Activated naive CD4-positive, alpha-beta T cell treated with anti-CD3 and anti-CD28 coated beads, Interleukin-2, amount 50 U/mL, for 16 hours (primary cell): ENCODE measurements at regions not wholly inside any gene's neighbourhood (a gene's known extent, or its start where the extent isn't known, plus 50 kb on each side); places are given as distances from the start of the nearest gene placed in this dataset.
"Not testable (repeated sequence)": the region's sequence is repeated elsewhere in the genome, so short reads cannot be mapped to it uniquely, and the experiment has no call there.

ENCODE experiments used
- DNase-seq: peaks from one replicate; pipeline ENCODE4 v3.0.0-alpha.2; 2020

- DNase-seq: no peak
Measured at GRCh38 chr7:20083781-20084180, 133.4 kb downstream of the MACC1 start.

DNA sequence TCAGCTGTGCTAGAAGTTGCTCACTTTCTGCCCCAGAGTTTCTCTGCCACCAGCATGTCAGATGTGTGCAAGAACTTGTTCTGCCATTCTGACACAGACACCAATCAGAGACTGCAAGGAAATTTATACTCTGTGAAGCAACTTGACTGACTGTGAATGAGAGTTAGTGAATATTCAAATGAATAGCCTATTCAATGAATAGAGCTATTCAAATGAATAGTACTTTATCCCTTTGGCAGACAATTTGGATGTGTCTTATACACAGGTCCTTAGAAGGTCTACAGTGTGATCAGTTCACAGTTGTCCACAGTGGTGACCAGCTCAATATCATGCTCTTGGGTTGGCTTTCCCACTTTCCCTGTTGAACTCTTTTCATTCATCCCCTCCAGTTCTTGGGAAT lies 138.1 kb downstream of the MACC1 start:
- DNase-seq: no peak

GRCh38 chr7:20076835-20077234 lies 140.3 kb downstream of the MACC1 start:
- no peak for DNase-seq

GRCh38 chr7:20075992-20076820 lies 141.0 kb downstream of the MACC1 start:
- no peak for DNase-seq

GRCh38 chr7:20075440-20075839 lies 141.7 kb downstream of the MACC1 start:
- DNase-seq: no peak

GRCh38 chr7:20068004-20068403 lies 149.2 kb downstream of the MACC1 start:
- not testable (repeated sequence) for DNase-seq

DNA sequence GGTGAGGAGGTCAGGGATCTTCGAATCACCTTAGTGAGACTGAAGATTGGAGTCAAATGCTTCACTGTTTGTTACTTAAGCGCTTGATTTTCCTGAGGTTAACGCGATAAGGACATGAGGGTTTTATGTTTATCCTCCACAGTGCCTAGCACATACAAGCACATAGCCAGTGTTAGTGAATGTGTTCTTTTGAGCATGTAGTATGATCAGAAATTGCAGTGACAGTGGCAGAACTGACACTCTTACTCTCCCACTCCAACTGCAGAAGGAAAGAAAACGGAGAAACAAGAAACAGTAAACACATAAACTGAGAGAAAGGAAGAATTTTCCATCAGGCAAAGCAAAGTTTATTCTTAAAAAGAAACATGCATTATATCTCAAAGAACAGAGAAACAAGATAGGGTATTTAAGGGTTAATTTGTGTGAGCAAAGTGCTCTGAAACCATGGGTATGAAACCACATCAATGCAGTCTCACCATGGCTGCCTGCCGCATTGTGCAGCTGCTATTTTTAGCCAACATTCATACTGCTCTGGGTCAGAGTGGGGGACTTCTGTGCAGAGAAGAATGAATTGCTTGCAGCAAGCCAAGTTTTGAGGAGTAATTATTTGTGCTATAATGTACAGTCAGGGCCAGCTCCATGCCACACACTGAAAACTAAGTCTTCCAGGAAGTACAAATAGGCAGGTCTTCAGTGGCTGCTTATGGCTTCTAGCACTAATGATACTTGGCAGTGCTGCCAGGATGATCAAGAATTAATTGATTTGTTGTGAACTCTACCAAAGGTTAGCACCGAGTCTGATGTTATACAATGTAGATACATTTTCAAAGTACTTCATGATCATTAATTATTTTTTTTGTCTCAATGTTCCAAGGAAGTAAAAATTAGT lies 152.0 kb downstream of the MACC1 start:
- no peak for DNase-seq

- DNase-seq: no peak
Measured at GRCh38 chr7:20064181-20064970, 152.8 kb downstream of the MACC1 start.

GRCh38 chr7:20063644-20064043 lies 153.5 kb downstream of the MACC1 start:
- no peak for DNase-seq

DNA sequence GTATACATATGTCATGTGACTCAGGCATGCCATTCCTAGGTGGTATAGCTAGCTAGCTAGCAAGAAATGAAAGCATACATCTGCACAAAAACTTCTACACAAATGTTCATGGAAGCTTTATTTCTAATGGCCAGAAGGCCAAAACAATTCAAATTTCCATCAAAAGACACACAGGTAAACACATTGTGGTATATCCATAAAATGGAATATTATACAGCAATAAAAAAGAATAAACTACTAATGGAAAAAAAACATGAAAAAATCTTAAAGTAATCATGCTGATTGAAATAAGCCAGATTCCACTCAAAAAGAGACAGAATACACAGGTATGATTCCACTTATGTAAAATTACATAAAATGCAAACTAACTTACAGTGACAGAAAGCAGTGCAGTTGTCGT lies 154.3 kb downstream of the MACC1 start:
- no peak for DNase-seq

- no peak for DNase-seq
Measured at GRCh38 chr7:20053334-20054104, 163.7 kb downstream of the MACC1 start.

DNA sequence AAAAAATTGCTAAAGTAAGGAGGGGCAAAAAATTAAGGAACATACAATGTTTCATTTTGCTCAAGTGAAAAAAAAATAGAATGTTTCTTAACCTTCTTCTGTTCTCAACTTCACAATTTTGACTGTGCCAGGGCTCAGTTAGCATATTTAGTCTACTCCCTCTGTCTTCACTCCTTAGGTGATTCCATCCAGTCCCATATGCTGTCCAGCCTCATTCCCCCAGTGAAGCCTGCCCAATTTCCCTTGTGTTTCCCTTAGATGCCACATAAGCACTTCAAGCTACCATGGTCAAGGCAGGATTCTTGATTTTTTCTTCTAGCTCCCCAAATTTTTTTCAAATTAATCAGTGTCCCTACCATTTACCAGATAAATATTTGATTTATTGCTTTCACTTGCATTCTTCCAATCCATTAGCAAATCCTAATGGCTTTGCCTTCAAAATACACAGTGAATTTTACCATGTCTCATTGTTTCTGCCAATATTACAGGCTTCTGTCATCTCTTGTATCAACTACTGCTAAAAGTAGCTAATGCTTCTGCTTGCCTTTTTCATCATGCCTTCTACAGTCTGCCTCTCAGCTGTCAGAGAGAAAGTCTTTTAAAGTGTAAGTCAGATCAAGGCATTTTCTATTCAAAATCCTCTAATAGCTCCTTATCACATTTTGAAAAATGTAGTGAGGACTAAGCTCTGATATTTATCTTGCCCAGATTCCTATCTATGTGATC lies 166.8 kb downstream of the MACC1 start:
- no peak for DNase-seq

DNA sequence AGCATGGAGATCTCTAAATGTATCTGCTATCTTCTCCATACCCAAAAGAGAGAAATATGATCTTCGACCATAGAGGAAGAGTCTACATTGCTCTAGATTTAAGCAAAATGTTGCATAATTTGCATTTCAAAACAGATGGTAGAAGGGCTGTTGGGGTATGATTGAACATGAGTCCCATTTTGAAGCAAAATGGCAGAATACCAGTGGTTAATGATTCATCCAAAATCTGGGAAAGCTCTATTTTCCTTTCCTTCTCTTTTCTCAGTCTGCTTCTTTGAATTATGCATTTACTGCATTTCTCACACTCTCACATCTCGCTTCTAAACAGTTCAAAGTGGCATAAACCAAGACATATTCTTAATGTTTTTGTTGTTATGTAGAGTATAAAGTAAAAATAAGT lies 178.5 kb downstream of the MACC1 start:
- no peak for DNase-seq

DNA sequence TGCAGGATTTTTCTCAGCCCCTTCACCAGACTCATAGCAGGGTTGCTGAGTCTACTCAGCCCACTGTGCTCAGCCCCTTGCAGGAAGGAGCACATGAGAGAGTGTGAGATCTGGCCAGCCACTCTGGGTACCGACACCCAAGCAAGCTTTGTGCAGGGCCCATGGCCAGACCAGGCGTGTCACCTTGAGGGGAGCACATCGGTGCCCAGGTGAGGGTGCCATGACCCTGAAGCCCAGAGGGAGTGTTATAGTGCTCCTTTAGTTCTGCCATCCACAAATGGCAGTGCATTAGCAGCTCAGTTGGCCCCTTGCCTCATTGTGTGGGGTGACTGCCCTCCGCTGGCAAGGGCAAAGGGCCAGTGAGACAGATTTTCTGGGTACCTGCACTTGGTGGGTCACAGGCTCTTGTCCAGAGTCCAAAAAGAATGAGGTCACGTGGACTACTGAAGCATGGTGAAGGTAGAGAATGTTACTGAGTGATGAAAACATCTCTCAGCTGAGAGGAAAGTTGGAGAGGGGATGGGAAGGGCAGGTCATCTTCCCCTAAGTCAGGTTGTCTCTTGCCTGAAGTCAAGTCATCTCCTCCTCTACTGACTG lies 181.8 kb downstream of the MACC1 start:
- DNase-seq: no peak

DNA sequence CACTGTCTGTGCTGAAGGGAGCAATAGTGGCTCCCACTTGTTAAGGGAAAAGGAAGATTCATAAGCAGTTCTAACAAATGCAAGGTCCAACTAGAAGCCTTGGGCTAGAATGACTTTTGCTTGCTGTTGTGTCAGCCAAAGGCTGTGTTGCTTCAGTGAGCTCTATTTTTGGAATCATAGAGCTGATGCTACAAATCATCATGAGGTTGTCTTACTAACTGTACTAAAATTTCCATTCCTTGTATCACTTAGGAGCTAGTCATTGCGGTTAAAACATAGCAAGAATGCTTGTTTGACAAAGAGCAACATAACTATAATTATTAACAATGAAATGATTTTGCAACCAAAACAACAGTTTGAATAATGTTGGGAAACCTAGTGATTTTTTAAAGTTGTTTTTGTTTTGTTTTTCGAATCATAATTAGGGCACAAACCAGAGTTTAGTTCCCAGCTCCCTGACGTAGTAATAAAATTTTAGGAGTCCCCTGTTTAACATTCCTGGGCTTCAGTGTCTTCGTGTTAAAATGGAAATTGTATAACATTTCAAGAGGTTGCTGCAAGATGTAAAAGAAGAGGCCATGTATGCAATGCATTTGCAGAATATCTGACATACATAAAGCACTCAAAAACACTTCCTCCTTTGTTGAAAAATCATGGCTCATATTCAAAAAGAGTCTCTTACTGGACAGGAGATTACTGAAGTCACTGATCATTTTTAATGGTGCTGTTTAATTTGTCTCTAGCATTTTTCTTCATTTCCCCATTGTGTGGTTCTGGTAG lies 183.4 kb downstream of the MACC1 start:
- no peak for DNase-seq

DNA sequence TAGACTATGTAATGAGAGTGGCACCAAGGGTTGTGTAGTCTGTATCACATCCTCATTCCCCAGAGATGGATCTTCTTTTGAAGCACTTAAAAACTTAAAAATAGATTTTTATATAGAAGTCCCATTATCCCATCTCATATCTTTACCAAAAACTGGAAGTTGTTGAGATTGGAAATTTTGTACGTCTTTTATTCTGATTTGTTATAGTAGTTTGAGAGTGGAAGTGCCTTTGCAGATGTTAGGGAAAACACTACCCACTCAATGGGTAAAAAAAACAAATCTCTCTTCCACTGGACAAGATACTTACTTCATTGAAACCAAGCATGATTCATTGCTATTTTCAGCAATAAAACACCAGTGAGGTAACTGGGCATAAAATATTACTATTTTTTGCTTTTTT lies 184.4 kb downstream of the MACC1 start:
- no peak for DNase-seq

DNA sequence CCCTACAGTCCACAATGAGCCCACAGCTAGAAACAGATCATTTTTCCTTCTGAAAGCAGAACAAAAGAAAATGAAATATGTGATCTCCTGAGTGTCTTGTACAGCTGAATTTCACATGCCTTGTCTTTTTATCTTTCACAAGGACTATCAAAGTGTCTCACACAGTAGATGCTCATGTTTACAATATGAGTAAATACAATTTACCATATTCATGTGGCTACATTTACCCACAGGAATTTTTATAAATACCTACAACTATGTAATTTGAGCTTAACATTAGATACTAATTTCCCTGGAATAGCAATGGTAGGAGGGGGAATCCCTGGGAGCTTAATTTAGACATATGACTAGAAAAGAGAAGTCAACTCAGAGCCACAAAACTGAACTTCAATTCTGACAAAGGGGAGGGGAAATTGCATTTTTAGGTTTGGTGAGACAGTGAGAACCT lies 186.2 kb downstream of the MACC1 start:
- no peak for DNase-seq

DNA sequence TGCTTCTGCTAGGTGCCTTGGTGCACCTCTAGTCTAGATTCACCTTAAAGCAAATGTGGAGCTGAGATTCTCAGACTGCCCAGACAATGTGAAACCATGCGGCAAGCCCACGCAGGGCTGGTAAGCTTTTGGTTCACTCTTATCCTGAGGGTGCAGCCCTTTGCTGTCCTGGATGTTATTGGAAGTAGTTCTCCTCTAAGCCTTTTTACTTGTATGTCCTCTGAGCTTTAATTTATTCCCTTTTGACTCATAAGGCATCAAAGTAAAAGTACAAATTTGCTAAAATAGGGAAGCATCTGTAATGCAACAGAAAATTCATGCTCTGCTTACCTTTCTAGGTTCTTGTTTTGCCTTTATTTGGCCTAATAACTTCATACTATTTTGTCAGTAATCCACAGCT lies 186.8 kb downstream of the MACC1 start:
- DNase-seq: no peak

- no peak for DNase-seq
Measured at GRCh38 chr7:20026762-20027161, 190.4 kb downstream of the MACC1 start.

DNA sequence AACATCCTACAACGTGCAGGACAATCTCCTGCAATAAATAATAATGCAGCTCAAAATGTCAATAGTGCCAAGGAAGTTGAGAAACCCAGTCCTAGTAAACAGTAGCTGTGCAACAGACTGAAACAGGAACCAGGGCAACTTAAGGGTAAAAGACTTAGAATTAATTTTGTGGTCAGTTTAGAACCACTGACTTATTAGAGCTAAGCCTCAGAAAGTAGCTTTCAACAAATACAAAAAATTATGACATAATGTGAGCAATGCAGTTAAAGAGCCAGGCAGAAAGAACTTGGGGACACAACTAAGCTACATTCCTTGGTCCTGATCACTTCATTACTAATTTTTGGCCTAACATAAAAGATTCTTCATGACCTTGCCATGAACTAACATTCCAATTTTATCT lies 195.4 kb downstream of the MACC1 start:
- DNase-seq: no peak
